Ectodermal cell (in vitro differentiated cells): ENCODE measurements at regions not wholly inside any gene's neighbourhood (a gene's known extent, or its start where the extent isn't known, plus 50 kb on each side); places are given as distances from the start of the nearest gene placed in this dataset.

Source experiments
- H3K27ac ChIP-seq: 2 replicates; pipeline ENCODE4 v1.7.0; 2013; ENCODE audit warnings: mild to moderate bottlenecking, low read depth, low read length; ENCODE audit not compliant: insufficient read depth, poor library complexity, severe bottlenecking
- H3K27me3 ChIP-seq: 2 replicates; pipeline ENCODE4 v1.7.0; 2013; ENCODE audit warnings: mild to moderate bottlenecking, low read length; ENCODE audit not compliant: insufficient read depth, control insufficient read depth, poor library complexity, severe bottlenecking
- H3K36me3 ChIP-seq: one replicate; pipeline ENCODE4 v1.7.0; 2013; ENCODE audit warnings: low read length; ENCODE audit not compliant: control insufficient read depth, insufficient read depth
- H3K4me1 ChIP-seq: one replicate; pipeline ENCODE4 v1.7.0; 2013; ENCODE audit warnings: low read length; ENCODE audit not compliant: control insufficient read depth, insufficient read depth
- H3K4me3 ChIP-seq: 2 replicates; pipeline ENCODE4 v1.7.0; 2013; ENCODE audit warnings: low read depth, low read length, control low read depth; ENCODE audit not compliant: insufficient read depth
- H3K9me3 ChIP-seq: 2 replicates; pipeline ENCODE4 v1.7.0; 2013; ENCODE audit warnings: mild to moderate bottlenecking, low read length, moderate library complexity; ENCODE audit not compliant: control insufficient read depth
- WGBS, 2 experiments: methylation state at CpG; one replicate each; pipeline ENCODE4 v1.1.7; 2013; ENCODE audit warnings: missing lambda C conversion rate in 2 of 2; 5-methylcytosine and 5-hydroxymethylcytosine counted together

- WGBS, 2 experiments: 92 to 94% methylated on average over 2 of the region's 2 CpGs
- no peaks in the 10 kb centered on the region for H3K9me3 ChIP-seq
- no peaks in the 10 kb centered on the region for H3K27me3 ChIP-seq
- no peak overlapping the region for H3K4me3 ChIP-seq
- H3K4me1 ChIP-seq: peaks cover 16% of the 10 kb centered on the region
- H3K36me3 ChIP-seq: no peaks in the 10 kb centered on the region
- H3K27ac ChIP-seq: no peak overlapping the region
Measured at GRCh38 chr10:83927166-83927565, 212.1 kb upstream of the GHITM start.

DNA sequence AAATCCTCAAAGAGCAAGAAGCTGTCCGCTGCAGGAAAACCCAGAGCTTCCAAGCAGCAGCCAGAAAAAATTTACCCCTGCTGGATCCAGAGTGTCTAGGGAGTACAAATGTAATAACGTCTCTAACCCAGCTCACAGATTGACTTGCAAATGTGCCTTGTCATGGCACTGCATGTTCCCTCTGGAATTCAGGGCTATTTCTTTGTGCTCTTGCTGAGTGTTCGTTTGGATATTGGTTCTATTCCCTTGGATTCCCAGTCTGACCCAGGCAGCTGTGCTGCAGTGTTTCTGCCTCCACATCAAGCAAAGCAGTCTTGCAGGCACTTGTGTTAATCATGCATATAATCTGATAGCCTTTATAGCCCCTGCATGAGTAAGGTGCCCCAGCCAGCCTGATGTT is 209.9 kb upstream of the GHITM start:
- no peak overlapping the region for H3K4me3 ChIP-seq

DNA sequence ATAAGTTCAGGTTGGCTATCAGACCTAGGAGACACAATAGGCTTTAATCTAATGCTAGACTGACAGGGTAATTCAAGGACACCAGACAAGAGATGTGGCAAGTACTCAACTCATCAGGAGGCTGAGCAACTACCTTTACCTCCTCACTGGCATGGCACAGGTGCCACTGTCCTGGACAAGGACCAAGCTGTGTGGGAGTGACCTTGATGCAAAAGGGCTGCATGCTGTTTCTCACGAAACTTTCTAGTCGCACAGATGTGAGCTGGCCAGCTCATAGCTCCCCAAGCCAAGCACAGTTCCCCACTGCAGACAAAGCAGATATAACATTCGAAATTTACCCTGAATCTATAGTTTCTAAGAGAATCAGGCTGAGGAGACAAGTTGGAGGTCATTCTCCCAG is 207.6 kb upstream of the GHITM start:
- H3K4me1 ChIP-seq: peaks cover 5% of the 10 kb centered on the region
- WGBS, 2 experiments: 83% methylated on average over 3 of the region's 3 CpGs

More for the DNA sequence above, 209.9 kb upstream of the GHITM start:
- no peak overlapping the region for H3K27ac ChIP-seq
- H3K4me1 ChIP-seq: peaks cover 14% of the 10 kb centered on the region
- no peaks in the 10 kb centered on the region for H3K9me3 ChIP-seq
- H3K36me3 ChIP-seq: no peaks in the 10 kb centered on the region
- 50 to 57% methylated on average over 3 of the region's 3 CpGs for WGBS, 2 experiments
- no peaks in the 10 kb centered on the region for H3K27me3 ChIP-seq

DNA sequence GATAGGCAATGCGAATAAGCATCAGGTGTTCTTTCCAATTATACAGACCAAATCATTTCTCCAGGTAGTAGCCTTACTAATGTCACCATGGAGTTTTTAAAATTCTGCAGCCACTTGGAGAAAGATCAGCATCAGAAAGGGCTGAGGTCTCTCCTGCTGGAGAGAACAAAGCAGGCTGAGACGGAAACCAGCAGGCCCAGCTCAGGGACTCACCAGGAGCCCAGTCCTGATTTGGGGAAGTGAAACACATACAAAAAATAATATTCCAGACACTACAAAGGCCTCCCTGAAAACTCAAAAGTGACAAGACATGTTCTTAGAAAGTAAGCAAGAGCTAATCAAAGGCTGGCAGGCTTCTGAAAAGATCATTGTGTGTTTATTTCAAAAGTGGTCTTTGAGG is 207.1 kb upstream of the GHITM start:
- 69 to 78% methylated on average over 2 of the region's 2 CpGs for WGBS, 2 experiments
- no peak overlapping the region for H3K27ac ChIP-seq
- no peaks in the 10 kb centered on the region for H3K27me3 ChIP-seq
- no peak overlapping the region for H3K4me3 ChIP-seq
- H3K36me3 ChIP-seq: no peaks in the 10 kb centered on the region
- H3K4me1 ChIP-seq: peaks cover 5% of the 10 kb centered on the region
- H3K9me3 ChIP-seq: no peaks in the 10 kb centered on the region

More for the DNA sequence above, 207.6 kb upstream of the GHITM start:
- H3K9me3 ChIP-seq: no peaks in the 10 kb centered on the region
- no peaks in the 10 kb centered on the region for H3K27me3 ChIP-seq
- H3K4me3 ChIP-seq: no peak overlapping the region
- no peak overlapping the region for H3K27ac ChIP-seq
- H3K36me3 ChIP-seq: no peaks in the 10 kb centered on the region

- Histone ChIP-seq H3K36me3 (no peaks in the 10 kb centered on the region), H3K27ac (no peak overlapping the region), H3K27me3 (no peaks in the 10 kb centered on the region), H3K9me3 (no peaks in the 10 kb centered on the region), H3K4me3 (no peak overlapping the region), H3K4me1 (peaks cover 5% of the 10 kb centered on the region)
- 94 to 97% methylated on average over 3 of the region's 3 CpGs for WGBS, 2 experiments
Measured at GRCh38 chr10:83934062-83934461, 205.2 kb upstream of the GHITM start.

DNA sequence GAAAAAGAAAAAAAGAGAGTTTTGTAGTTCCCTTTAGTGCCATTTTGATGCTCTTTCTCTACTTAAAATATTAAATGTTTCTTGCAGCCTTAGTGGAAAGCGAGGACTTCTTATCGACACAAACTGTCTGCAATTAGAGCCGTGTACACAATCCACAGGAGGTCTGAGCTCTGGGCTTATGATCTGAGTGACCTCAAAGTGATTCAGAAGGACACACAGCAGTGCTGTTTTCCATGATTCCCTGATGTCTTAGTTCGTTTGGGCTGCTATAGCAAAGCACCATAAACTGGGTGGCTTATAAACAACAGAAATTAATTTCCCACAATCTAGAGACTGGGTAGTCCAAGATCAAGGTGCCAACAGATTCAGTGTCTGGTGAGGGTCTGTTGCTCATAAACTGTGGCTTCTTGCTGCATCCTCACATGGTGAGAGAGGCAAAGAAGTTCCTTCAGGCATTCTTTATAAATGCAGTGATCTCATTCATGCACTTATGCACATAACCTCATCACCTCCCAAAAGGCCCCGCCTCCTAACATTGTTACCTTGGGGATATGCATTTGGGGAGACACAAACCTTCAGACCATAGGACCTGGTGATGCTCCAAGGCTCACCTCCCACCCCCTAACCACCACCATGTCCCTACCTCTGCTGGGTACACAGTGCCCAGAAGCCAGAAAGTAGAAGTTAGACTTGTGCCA is 204.5 kb upstream of the GHITM start:
- 92 to 93% methylated on average over 5 of the region's 5 CpGs for WGBS, 2 experiments

GRCh38 chr10:83935339-83935736 is 204.0 kb upstream of the GHITM start:
- Histone ChIP-seq H3K27ac (no peak overlapping the region), H3K36me3 (no peaks in the 10 kb centered on the region), H3K27me3 (no peaks in the 10 kb centered on the region), H3K9me3 (no peaks in the 10 kb centered on the region), H3K4me3 (no peak overlapping the region), H3K4me1 (no peaks in the 10 kb centered on the region)
- 92 to 96% methylated on average over 3 of the region's 3 CpGs for WGBS, 2 experiments

More for the DNA sequence above, 204.5 kb upstream of the GHITM start:
- no peak overlapping the region for H3K27ac ChIP-seq
- H3K4me1 ChIP-seq: no peaks in the 10 kb centered on the region
- no peaks in the 10 kb centered on the region for H3K9me3 ChIP-seq
- no peak overlapping the region for H3K4me3 ChIP-seq
- H3K36me3 ChIP-seq: no peaks in the 10 kb centered on the region
- H3K27me3 ChIP-seq: no peaks in the 10 kb centered on the region

- Histone ChIP-seq H3K9me3 (no peaks in the 10 kb centered on the region), H3K36me3 (no peaks in the 10 kb centered on the region), H3K27ac (no peak overlapping the region), H3K4me1 (no peaks in the 10 kb centered on the region), H3K4me3 (no peak overlapping the region), H3K27me3 (no peaks in the 10 kb centered on the region)
- 91 to 93% methylated on average over 5 of the region's 5 CpGs for WGBS, 2 experiments
Measured at GRCh38 chr10:83935911-83936310, 203.4 kb upstream of the GHITM start.

DNA sequence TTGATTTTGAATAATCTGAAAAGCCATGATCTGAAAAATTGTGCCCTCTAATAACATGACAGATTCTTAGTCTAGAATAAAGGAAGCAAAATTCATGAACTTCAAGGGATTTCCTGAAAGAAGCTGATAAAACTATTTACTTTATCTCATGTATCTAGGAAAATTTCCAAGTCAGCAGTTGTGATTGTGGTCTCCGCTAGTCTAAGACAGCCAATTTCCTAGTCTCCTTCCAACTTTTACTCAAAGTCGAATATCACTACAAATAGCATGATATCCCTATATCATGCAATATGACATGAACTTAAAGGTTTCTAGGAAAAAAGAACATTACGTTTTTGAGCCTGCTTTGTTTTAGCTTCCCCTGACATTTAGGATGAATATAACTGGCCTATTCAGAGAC is 202.1 kb upstream of the GHITM start:
- H3K36me3 ChIP-seq: no peaks in the 10 kb centered on the region
- no peaks in the 10 kb centered on the region for H3K4me1 ChIP-seq
- 89% methylated on average over 2 to 3 of the region's 3 CpGs for WGBS, 2 experiments
- H3K9me3 ChIP-seq: no peaks in the 10 kb centered on the region
- H3K4me3 ChIP-seq: no peak overlapping the region
- H3K27me3 ChIP-seq: no peaks in the 10 kb centered on the region
- no peak overlapping the region for H3K27ac ChIP-seq

DNA sequence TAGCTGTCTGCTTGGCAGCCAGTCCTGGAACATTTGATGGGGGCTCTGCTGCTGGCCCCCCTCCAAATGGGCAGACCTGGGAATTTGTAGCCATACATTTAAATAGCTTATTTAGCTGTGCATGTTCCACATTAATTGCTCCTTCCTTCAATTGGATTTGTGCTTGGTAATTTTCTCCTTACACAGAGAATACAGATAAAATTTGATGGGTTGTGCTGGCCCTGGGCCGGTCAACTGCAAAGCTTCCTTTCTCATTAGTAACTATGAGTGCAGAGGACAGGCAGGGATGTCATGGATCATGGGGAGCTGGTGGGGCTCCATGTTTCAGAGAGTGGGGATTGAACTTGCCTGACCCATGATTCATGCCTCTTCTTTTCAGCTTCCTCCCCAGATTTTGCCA is 201.5 kb upstream of the GHITM start:
- H3K36me3 ChIP-seq: no peaks in the 10 kb centered on the region
- H3K4me3 ChIP-seq: no peak overlapping the region
- no peaks in the 10 kb centered on the region for H3K27me3 ChIP-seq
- 96 to 100% methylated on average over 1 of the region's 1 CpG for WGBS, 2 experiments
- H3K9me3 ChIP-seq: no peaks in the 10 kb centered on the region
- H3K4me1 ChIP-seq: no peaks in the 10 kb centered on the region
- no peak overlapping the region for H3K27ac ChIP-seq

DNA sequence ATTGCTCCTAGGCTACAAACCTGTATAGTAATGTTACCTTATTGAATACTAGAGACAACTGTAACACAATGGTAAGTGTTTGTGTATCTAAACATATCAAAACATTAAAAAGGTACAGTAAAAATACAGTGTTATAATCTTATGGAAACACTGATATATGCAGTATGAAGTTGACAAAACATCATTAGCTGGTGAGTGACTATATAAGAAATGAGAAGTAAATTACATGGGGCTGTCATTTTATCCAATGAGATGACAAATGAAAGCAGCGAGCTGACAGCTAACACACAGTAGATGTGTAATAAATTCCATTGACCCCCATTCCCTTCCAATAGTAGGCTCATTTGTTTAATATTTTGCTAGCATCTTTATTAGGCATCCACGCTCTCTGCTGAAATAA is 198.1 kb upstream of the GHITM start:
- Histone ChIP-seq H3K4me1 (no peaks in the 10 kb centered on the region), H3K27ac (no peak overlapping the region), H3K9me3 (no peaks in the 10 kb centered on the region), H3K36me3 (no peaks in the 10 kb centered on the region), H3K4me3 (no peak overlapping the region), H3K27me3 (no peaks in the 10 kb centered on the region)
- WGBS, 2 experiments: 86 to 88% methylated on average over 2 of the region's 2 CpGs
